GM18873 (cell line): ENCODE measurements at regions not wholly inside any gene's neighbourhood (a gene's known extent, or its start where the extent isn't known, plus 50 kb on each side); places are given as distances from the start of the nearest gene placed in this dataset.
"Not testable (repeated sequence)": the region's sequence is repeated elsewhere in the genome, so short reads cannot be mapped to it uniquely, and the experiment has no call there.

Experiments used
- ATAC-seq: cut with Tn5 transposase; IDR thresholded peaks from one replicate; pipeline ENCODE4 v1.9.1; 2021; ENCODE audit warnings: mild to moderate bottlenecking, moderate library complexity, moderate number of reproducible peaks; ENCODE audit not compliant: unreplicated experiment, low FRiP score

DNA sequence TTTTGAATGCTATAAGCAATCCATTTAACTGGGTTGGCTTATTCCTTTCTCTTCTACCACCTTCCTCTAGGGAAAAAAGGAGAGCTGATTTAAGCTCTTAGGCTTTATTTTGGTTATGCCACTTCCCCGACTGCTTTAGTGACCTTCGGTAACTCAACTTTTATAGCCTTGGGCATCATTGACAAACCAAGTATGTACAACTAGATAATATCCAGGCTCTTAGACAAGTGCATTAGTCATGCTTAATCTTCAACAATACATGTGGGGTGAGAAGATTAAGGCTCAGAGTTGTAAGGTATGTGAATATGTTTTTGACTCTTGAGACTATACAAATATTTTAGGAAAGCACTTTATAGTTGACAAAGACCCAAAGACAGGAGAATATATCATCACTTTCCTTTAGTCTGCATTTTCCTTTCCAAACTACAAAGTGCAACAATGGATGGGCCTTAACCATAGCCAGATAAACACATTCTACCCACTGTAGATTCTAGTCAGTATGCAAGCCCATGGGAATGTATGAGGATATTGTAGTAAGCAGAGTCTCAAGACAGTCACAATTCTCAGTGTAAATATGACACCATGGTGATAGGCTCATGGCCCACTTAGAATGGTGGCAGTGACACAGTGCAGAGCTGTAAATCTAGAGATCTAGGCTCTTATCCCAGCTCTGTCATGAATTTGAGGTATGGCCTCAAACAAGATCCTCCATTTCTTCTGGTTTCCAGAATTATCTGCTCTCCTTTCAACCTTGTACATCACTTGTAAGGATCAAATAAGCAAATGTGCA is 1117.3 kb downstream of the SORCS3 start:
- ATAC-seq, result no peak

GRCh38 chr10:105757302-105757701 is 1116.2 kb downstream of the SORCS3 start:
- ATAC-seq, result no peak

DNA sequence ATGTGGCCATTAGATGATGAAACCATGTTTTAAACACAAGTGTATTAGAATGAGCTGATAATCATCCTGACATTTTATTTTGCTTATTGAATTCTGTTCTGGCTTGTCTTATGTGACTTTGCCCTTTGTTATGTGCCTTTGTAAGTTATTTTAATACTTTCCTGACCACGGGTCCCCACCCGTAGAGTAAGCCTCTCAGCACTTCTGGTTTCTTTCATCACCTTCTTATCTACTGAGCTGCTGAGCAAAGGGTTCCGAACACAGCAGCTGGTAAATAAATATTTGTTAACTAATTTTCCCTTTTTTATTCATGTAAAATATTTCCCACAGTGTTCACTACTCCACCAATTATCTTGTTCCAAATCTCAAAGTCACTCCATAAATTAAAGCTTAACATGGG is 1115.3 kb downstream of the SORCS3 start:
- no peak for ATAC-seq

- no peak for ATAC-seq
These were observed 1110.6 kb downstream of the SORCS3 start for GRCh38 chr10:105751688-105752087.

DNA sequence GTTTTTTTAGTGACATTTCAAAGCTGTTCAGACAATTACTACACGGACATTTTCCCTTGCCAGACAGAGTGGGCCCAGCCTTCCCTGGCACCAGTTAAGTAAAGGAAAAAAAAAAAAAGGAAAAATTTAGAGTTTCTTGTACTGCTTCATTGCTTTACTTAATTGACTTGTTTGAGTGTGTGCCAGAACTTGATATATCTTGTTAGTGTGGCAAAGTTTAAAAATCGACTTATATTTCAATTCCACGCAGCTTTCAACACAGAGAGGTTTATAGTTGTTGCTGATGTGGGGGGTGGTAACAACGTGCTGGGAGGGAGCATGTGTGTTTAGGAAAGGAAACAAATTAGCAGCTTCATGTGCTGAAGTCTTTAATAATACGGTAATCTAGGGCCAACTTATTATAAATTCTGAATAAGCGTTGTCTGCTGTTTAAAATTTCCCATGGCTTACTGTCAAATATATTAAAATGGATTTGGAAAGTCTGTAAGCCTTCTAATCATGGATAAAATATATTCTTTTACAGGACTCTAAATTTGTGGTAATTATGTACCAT is 1104.6 kb downstream of the SORCS3 start:
- ATAC-seq, result no peak

DNA sequence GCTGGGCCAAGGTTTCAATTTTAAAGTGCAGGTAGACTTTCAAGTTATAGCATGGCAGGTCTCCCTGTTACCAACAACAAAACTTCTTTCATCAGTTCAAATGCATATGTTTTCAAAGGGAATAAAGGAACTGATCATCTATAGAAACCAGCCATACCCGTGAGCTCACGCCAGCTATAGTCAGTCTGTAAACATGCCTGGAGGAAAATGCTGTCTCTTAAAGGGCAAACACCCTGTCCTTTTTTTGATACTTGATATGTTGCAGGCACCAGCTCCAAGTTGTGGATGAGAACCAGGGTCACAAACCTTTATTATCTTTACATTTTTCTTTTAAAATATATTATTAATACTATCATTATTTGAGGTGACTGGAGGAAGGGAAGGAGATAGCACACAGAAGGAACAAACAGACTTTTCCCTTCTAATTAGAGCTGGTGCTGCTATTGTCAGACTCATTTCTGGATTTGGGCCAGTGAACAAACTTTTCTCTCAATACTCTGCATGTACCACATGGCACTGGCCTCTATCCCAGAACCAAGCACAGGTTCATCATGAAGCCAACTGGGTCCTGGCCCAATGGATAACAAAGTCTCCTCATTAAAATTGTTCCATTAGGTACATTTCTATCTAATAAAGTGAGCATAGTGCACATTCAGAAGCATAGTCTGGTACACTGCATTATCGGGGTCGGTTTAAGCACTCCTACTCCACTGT is 1102.4 kb downstream of the SORCS3 start:
- ATAC-seq, result no peak

DNA sequence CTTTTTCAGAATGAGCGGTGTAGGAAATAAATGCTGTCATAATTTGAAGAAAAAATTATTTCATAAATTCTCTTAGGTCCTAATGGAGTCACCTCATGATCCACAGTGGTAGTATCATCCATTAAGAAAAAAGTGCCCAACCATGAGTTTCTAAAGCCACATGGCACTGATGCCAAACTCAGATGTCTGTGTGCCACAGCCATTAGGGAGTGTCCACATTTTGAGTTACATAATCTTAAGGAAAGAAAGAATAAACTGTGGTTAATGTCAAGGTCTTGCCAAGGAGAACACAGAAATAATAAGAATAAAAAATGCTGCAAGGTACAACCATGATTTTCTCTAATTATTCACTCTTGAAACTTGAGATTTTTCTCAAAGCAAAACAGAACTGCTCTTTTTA is 1101.8 kb downstream of the SORCS3 start:
- no peak for ATAC-seq

DNA sequence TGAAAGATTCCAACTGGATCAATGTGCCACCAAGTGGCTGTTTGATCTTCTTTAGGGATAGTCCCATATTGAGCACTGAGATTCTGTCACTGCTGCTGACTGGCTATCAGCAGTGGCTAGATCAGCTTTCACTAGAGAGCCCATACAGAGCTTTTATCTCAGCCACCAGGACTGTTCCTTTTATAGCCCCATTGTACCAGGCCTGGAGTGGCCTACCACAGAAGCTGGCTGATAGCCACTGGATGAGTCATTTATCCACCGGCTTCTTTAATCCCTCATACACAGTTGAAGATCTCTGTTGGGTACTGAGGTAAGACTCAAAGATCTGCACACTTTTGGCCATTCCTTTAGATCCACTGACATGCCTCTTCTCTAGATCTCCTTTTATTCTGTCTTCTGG is 1101.1 kb downstream of the SORCS3 start:
- ATAC-seq, result no peak

GRCh38 chr10:105734479-105734878 is 1093.4 kb downstream of the SORCS3 start:
- ATAC-seq, result no peak

GRCh38 chr10:105733924-105734323 is 1092.8 kb downstream of the SORCS3 start:
- ATAC-seq, result no peak

DNA sequence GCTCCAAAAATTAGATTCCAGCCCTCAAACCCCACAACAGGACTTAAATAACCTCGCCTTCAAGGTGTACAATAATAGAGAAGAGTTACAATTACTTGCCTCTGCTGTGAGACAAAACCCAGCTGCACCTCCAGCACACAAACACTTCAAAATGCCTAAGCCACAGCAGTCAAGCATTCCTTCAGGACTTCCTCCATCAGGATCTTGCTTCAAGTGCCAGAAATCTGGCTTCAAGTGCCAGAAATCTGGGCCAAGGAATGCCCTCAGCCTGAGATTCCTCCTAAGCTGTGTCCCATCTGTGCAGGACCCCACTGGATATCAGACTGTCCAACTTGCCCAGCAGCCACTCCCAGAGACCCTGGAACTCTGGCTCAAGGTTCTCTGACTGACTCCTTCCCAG is 1088.3 kb downstream of the SORCS3 start:
- no peak for ATAC-seq

DNA sequence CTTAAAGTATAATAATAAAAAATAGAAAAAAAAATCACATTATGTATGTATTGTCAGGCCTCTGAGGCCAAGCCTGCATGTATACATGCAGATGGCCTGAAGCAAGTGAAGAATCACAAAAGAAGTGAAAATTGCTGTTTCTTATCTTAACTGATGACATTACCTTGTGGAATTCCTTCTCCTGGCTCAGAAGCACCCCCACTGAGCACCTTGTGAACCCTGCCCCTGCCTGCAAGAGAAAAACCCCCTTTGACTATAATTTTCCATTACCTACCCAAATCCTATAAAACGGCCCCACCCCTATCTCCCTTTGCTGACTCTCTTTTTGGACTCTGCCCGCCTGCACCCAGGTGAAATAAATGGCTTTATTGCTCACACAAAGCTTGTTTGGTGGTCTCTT is 1086.5 kb downstream of the SORCS3 start:
- ATAC-seq, result not testable (repeated sequence)

DNA sequence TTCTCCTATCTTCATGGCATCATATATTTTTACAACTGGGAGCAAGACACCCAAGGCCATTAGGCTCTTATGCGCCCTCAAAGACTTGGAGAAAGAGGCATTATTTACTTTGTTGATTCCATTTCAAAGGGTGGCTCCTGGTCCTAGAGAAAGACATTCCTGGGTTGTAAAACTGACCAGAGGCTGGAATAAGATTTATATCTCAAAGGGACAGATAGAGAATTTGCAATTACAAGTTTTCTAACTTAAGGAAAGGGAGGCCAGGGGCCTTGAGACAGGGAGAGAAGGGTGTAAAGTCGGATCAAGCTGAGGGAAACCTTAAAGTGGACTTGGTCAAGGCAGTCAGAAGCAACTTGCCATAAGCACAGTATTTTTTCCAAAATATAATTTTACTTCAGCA is 1086.0 kb downstream of the SORCS3 start:
- no peak for ATAC-seq

- ATAC-seq, result no peak
These were observed 1085.1 kb downstream of the SORCS3 start for GRCh38 chr10:105726149-105726548.

DNA sequence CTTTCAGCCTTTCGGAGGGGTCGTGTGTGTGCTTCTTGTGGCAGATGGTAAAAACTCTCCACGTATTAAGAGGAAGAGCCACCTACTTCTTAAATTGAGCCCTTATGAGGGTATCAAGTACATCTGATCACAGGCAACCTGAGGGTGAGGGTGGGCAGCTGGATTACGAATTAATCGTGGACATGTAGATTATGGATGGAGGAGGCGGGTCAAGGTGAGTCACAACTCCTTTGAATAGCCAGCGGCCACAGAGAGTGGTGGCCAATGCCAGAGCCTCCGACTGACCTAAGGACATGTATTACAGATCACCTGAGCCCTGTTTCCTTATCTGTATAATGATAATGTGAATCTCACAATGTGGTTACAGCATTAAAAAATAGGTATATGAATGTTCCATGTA is 1083.9 kb downstream of the SORCS3 start:
- ATAC-seq, result no peak

DNA sequence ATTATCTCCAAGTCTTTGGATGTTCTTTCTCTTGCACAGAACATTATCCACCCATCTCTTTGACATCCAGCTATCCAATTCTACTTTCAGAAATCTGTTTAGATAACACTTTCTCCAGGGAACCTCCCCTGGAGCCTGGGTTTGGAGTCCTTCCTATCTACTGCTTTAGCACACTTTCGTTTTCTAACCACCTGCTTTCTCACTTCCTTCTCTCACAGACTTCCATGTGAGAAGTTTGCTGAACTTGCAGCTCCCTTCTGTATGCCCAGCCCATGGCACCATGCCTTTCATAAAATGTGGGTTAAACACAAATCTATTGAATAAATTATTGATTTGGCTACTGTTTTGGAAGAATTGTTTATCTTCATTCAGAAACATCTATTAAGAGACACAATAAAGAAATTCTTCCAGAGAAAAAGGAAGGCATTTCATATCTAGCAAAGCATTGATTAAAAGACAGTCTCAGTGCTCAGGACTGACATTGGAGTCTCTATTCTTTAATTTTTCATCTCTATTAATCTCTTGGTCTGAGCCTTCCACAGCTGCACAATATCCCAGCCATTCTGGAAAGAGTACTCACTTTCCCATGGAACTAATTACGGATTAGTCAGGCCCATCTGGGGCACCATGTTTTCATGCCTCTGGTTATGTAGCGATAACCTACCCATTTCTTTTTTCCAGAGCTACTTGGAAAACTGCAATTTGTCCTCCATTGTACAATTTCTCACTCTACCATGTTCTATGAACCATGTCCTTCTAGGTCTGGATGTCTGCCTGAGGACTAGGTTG is 1077.3 kb downstream of the SORCS3 start:
- ATAC-seq, result no peak

DNA sequence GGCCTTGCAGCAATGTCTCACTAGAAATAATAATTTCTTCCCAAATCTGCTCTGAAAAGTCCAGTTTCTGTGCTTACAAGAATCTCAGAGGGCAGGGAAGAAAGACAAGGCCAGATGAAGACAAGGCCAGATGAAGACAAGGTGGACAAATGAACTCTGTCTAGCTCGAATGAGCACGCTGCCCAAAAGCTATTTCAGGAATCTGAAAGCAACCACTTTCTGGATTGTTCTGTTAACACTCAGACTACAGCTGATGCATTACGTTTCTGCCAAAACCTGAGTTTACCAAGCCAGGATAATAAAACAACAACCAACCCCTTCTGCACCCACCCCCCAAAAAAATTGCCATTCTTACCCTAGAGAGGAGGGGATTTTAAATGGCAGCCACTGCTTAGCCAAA is 1073.6 kb downstream of the SORCS3 start:
- ATAC-seq, result no peak

GRCh38 chr10:105707603-105708002 is 1066.5 kb downstream of the SORCS3 start:
- no peak for ATAC-seq

- no peak for ATAC-seq
These were observed 1065.4 kb downstream of the SORCS3 start for GRCh38 chr10:105706281-105707026.

DNA sequence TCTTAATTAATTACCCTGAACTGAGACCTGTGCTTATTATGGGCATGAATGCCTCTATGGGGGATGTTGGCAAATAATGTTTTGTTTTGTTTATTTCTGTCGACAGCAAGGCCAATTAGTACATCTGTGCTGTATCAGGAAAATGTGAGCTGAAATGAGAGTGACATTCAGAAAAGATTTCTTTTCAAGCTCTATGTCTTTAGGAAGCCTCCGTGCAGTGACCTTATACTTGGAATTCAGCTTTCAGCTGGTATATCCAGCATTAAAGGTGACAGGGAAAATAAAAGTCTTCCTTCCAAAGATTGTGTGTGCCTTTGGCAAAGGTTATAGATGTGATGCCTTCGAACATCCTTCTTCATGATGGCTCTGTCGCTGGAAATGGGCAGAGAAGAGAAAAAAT is 1061.1 kb downstream of the SORCS3 start:
- ATAC-seq, result no peak
